Psoas muscle (tissue), 7 donors: ENCODE measurements at regions not wholly inside any gene's neighbourhood (a gene's known extent, or its start where the extent isn't known, plus 50 kb on each side); places are given as distances from the start of the nearest gene placed in this dataset.

Experiments
- ATAC-seq, 4 donors: fragments of 200-7000 bp; cut with Tn5 transposase; one replicate each; pipeline ENCODE4 v1.9.1; 2020; ENCODE audit warnings: moderate library complexity in 3 of 4, mild to moderate bottlenecking in 2 of 4
- DNase-seq, 2 donors: peaks; one replicate each; pipeline ENCODE4 v3.0.0-alpha.2; 2020
- H3K27ac ChIP-seq: fragments of 200-600 bp; one replicate; pipeline ENCODE4 v1.8.0; 2022
- H3K27me3 ChIP-seq, 3 donors: fragments of 200-600 bp in 1 of 3; one replicate each; pipeline versions ENCODE4 v1.6.1 to v1.8.0; 2013 to 2022; ENCODE audit warnings: low read length in 2 of 3, mild to moderate bottlenecking in 2 of 3, moderate library complexity in 1 of 3; ENCODE audit not compliant: insufficient read depth in 3 of 3
- H3K36me3 ChIP-seq, 2 donors: fragments of 200-600 bp in 1 of 2; one replicate each; pipeline versions ENCODE4 v1.6.1 to v1.8.0; 2013 to 2022; ENCODE audit warnings: low read depth in 1 of 2, mild to moderate bottlenecking in 1 of 2, moderate library complexity in 1 of 2; ENCODE audit not compliant: insufficient read depth in 1 of 2
- H3K4me1 ChIP-seq: fragments of 200-600 bp; one replicate; pipeline ENCODE4 v1.8.0; 2022
- H3K4me3 ChIP-seq: fragments of 200-600 bp; one replicate; pipeline ENCODE4 v1.8.0; 2022; ENCODE audit warnings: mild to moderate bottlenecking
- H3K9me3 ChIP-seq: fragments of 200-600 bp; one replicate; pipeline ENCODE4 v1.8.0; 2022
- WGBS, 3 donors: extraction: QIAGEN DNeasy Blood & Tissue Kit; methylation state at CpG; one replicate each; pipeline versions ENCODE4 v1.1.6 to v1.1.7; 2013; 5-methylcytosine and 5-hydroxymethylcytosine counted together
- intact Hi-C, 2 donors: fragments of 100-400 bp; cut with DNase I; formaldehyde crosslinking; loops; one replicate each; pipeline versions ENCODE4 v1.11.0 to v1.14.2; 2022
- TF ChIP-seq, protein P1 (sequence below): fragments of 200-600 bp; IDR thresholded peaks from one replicate; pipeline ENCODE4 v1.8.0; 2022; ENCODE audit warnings: antibody characterized with exemption
- donor health status: healthy with polysubstance abuse.
- donor health status: DM: no; HTN: no; CAD: no; lungs with moderate emphysema.
- donor health status: Bipolar disorder and iron deficiency.
- donor health status: healthy.
- donor health status: DM: yes; HTN: yes; CAD: no.
- donor health status: DM: no; HTN: no; CAD: no.
- donor health status: DM: yes; HTN: yes; CAD: no.

DNA sequence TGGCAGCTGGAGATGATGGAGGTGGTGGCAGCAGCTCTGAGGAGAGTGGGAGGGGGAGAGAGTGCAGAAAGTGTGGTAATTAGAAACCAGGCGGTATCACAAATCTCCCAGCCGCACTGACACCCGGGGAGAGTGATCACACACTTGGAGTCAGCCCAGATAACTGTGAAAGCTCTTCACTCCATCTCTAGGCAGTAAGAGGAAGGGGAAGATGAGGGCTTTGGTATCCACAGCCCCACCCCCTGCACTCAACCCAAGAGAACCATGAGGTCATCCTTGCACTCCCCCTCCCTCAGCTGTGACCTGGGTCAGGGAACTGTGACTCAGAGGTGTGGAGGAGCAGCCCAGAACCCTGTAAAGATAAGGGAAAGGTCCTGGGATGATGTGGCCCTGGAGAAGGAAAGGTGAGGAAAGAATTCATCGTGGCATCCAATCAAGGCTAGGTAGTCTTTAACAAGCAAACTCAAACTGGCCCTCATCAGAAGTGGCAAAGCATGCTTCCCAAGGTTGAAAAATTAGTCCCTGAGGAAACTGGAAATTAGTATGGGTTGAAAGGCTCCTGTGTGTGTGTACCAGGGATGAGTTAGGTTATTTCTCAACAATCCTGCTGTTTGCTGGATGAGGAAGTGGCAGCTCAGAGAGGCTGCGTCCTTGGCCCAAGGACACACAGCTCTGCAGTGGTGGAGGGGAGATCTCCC is 111.0 kb upstream of the LHX5 start:
- Histone ChIP-seq H3K36me3 (no peaks in the 10 kb centered on the region), H3K27ac (no peak overlapping the region), H3K4me1 (no peaks in the 10 kb centered on the region), H3K27me3 (peaks cover 0 to 24% (median 0%) of the 10 kb centered on the region in 3 donors), H3K4me3 (no peak overlapping the region), H3K9me3 (peaks cover 15% of the 10 kb centered on the region)
- ATAC-seq = no peak
- WGBS, 3 donors = 31 to 32% (median 31%) methylated on average over 5 of the region's 5 CpGs
- intact Hi-C loops = no loop called here
- TF ChIP-seq, protein P1, sequence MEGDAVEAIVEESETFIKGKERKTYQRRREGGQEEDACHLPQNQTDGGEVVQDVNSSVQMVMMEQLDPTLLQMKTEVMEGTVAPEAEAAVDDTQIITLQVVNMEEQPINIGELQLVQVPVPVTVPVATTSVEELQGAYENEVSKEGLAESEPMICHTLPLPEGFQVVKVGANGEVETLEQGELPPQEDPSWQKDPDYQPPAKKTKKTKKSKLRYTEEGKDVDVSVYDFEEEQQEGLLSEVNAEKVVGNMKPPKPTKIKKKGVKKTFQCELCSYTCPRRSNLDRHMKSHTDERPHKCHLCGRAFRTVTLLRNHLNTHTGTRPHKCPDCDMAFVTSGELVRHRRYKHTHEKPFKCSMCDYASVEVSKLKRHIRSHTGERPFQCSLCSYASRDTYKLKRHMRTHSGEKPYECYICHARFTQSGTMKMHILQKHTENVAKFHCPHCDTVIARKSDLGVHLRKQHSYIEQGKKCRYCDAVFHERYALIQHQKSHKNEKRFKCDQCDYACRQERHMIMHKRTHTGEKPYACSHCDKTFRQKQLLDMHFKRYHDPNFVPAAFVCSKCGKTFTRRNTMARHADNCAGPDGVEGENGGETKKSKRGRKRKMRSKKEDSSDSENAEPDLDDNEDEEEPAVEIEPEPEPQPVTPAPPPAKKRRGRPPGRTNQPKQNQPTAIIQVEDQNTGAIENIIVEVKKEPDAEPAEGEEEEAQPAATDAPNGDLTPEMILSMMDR = no peak
- DNase-seq = no peak

DNA sequence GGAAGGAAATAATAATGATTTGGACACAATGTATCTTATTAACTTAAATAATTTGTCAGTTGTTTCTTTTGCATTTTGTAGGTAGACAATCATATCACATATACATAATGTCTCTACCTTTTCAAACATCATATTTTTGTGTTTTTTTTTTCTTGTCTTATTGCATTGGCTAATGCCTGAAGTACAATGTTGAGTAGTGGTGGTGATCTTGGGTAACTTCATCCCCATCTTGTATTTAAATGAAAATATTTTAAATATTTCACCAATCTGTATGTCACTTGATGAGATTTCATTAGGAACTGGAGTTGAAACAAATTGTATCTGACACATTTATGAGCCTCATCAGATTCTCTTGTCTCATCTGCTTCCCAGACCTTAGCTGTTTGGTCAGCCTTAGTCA is 109.7 kb upstream of the LHX5 start:
- H3K27ac ChIP-seq = no peak overlapping the region
- intact Hi-C loops = no loop called here
- DNase-seq (no peak), ATAC-seq (no peak)
- no peaks in the 10 kb centered on the region for H3K36me3 ChIP-seq
- H3K4me3 ChIP-seq = no peak overlapping the region
- peaks cover 0 to 24% (median 0%) of the 10 kb centered on the region in 3 donors for H3K27me3 ChIP-seq
- TF ChIP-seq, protein P1 = no peak
- H3K4me1 ChIP-seq = no peaks in the 10 kb centered on the region
- peaks cover 15% of the 10 kb centered on the region for H3K9me3 ChIP-seq

DNA sequence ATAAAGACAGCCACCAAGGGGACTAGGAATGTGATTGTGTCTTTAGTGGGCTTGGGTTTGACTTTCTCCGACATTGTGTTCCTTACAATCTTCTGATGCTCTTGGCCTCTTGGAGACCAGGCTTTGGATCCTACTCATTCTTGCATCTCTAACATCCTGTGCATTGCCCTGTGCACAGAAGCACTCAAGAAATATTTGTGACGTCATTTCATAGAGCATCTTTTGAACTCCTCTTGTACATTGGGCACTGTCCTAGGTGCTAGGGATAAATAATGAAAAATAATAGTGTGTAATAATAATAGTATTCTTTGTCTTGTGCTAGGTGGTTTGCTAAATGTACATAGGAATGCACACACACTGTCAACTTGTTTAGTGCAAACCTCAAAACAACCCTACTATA is 108.8 kb upstream of the LHX5 start:
- no peaks in the 10 kb centered on the region for H3K4me1 ChIP-seq
- H3K27ac ChIP-seq = no peak overlapping the region
- H3K27me3 ChIP-seq = peaks cover 0 to 24% (median 0%) of the 10 kb centered on the region in 3 donors
- WGBS, 3 donors = 22 to 71% (median 40%) methylated on average over 2 of the region's 2 CpGs
- intact Hi-C loops = no loop called here
- no peaks in the 10 kb centered on the region for H3K36me3 ChIP-seq
- DNase-seq (no peak), ATAC-seq (no peak)
- TF ChIP-seq, protein P1 = no peak
- H3K4me3 ChIP-seq = no peak overlapping the region
- H3K9me3 ChIP-seq = peaks cover 15% of the 10 kb centered on the region

DNA sequence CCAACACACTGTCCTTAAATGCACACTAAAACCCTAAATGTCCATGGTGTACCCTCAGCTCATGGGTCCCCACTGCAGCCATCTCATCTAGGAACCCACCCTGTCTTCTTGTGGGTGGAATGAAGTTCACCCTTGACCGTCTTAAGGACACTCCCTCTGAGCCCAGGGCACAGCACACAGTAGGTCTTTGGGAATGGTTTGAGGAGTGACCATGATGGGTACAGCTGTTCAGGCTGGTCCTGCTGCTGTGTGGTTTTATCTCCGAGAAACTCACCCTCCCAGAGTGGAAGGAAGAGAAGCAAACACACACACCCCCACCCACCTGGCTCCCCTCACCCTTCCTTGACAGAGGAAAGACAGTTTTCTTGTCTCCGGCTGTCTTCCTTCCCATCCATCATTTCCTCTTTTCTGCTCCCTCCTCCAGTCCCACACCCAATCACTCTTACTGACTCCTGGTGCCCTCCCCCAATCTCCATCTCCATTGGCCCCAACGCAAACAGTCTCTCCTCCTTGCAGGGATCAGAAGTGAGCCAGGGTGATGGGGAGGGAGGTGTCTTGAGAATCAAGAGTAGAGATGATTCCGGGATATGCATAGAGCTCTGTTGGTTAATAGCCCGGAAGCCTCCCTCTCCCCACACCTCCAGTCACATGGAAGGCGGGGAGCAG is 105.9 kb upstream of the LHX5 start:
- WGBS, 3 donors = 28 to 35% (median 30%) methylated on average over 7 of the region's 7 CpGs
- intact Hi-C loops = no loop called here
- TF ChIP-seq, protein P1 = no peak
- DNase-seq (no peak), ATAC-seq (no peak)
- Histone ChIP-seq H3K36me3 (no peaks in the 10 kb centered on the region), H3K27me3 (peaks cover 0 to 23% (median 2%) of the 10 kb centered on the region in 3 donors), H3K4me3 (no peak overlapping the region), H3K27ac (no peak overlapping the region), H3K9me3 (peaks cover 15% of the 10 kb centered on the region), H3K4me1 (no peaks in the 10 kb centered on the region)
